ENCODE measurements at regions not wholly inside any gene's neighbourhood (a gene's known extent, or its start where the extent isn't known, plus 50 kb on each side); places are given as distances from the start of the nearest gene placed in this dataset.

DNA sequence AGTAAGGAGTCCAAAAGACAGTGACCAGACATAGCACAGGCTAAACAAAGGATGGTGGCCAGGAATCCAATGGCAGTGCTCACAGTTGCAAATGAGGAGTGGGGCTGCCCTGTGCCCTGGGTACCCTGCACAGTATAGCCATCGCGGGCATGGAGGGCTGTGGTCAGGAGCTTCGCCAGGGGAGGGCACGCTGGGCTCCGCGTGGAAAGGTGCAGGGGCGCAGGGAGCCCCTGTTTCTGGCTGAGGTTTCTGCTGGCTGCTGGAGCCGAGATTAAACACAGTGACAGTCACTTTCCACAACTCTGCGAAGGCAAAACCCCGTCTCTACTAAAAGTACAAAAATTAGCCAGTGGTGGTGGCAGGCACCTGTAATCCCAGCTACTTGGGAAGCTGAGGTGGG, 194.7 kb downstream of the GALR1 start:
- H3K27ac ChIP-seq (ENCODE audit: low read length): no peak overlapping the region
- no peaks in the 10 kb centered on the region for H4K20me1 ChIP-seq (ENCODE audit: insufficient read depth)
- no peaks in the 10 kb centered on the region for H3K79me2 ChIP-seq (replicated peaks; ENCODE audit: insufficient read depth, low read length)
- H3K9me2 ChIP-seq (ENCODE audit: insufficient read depth, low read length): no peaks in the 10 kb centered on the region
- H3K9ac ChIP-seq (ENCODE audit: low read length): no peak overlapping the region
- no peak overlapping the region for H2AFZ ChIP-seq (ENCODE audit: low read depth, low read length)
- TF ChIP-seq, protein P1, sequence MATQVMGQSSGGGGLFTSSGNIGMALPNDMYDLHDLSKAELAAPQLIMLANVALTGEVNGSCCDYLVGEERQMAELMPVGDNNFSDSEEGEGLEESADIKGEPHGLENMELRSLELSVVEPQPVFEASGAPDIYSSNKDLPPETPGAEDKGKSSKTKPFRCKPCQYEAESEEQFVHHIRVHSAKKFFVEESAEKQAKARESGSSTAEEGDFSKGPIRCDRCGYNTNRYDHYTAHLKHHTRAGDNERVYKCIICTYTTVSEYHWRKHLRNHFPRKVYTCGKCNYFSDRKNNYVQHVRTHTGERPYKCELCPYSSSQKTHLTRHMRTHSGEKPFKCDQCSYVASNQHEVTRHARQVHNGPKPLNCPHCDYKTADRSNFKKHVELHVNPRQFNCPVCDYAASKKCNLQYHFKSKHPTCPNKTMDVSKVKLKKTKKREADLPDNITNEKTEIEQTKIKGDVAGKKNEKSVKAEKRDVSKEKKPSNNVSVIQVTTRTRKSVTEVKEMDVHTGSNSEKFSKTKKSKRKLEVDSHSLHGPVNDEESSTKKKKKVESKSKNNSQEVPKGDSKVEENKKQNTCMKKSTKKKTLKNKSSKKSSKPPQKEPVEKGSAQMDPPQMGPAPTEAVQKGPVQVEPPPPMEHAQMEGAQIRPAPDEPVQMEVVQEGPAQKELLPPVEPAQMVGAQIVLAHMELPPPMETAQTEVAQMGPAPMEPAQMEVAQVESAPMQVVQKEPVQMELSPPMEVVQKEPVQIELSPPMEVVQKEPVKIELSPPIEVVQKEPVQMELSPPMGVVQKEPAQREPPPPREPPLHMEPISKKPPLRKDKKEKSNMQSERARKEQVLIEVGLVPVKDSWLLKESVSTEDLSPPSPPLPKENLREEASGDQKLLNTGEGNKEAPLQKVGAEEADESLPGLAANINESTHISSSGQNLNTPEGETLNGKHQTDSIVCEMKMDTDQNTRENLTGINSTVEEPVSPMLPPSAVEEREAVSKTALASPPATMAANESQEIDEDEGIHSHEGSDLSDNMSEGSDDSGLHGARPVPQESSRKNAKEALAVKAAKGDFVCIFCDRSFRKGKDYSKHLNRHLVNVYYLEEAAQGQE (IDR thresholded peaks at IDR 0.05; ENCODE audit: borderline replicate concordance): no peak
- no peak overlapping the region for H3K4me3 ChIP-seq (ENCODE audit: low read length)
- H3K9me3 ChIP-seq (ENCODE audit: low read length): no peaks in the 10 kb centered on the region
- no peaks in the 10 kb centered on the region for H3F3A ChIP-seq (ENCODE audit: insufficient read depth, low read length, poor library complexity, severe bottlenecking)
- H3K27me3 ChIP-seq (ENCODE audit: insufficient read depth, low read depth, low read length): no peaks in the 10 kb centered on the region
- no peak overlapping the region for H3K4me2 ChIP-seq (ENCODE audit: low read length)
- no peaks in the 10 kb centered on the region for H3K36me3 ChIP-seq (ENCODE audit: insufficient read depth, low read length)

DNA sequence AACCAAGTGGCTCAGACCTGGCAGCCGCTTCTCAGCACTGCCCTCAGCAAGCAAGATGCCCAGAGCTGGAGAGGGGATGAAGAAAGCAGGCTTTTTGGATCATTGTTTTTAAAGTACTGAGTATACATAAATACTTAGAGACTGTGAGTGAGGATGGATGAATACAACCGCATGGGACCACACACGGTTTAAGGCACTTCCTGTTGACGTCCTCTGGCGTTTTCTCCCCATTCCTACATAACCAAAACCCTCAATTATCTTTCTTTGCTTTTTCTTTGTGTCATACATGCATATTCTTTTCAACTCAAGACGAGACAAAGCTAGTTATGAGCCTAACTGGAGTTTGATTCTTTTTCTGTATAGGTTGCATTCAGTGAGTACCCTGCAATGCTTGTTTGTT, 198.4 kb downstream of the GALR1 start:
- no peaks in the 10 kb centered on the region for H3F3A ChIP-seq (ENCODE audit: insufficient read depth, low read length, poor library complexity, severe bottlenecking)

More for the DNA sequence above, 198.4 kb downstream of the GALR1 start:
- no peak overlapping the region for H3K4me3 ChIP-seq (ENCODE audit: low read length)
- no peak overlapping the region for H3K4me2 ChIP-seq (ENCODE audit: low read length)
- no peaks in the 10 kb centered on the region for H4K20me1 ChIP-seq (ENCODE audit: insufficient read depth)
- no peaks in the 10 kb centered on the region for H3K79me2 ChIP-seq (replicated peaks; ENCODE audit: insufficient read depth, low read length)
- no peaks in the 10 kb centered on the region for H3K36me3 ChIP-seq (ENCODE audit: insufficient read depth, low read length)
- H3K9me3 ChIP-seq (ENCODE audit: low read length): no peaks in the 10 kb centered on the region
- no peak overlapping the region for H3K9ac ChIP-seq (ENCODE audit: low read length)
- H3K9me2 ChIP-seq (ENCODE audit: insufficient read depth, low read length): no peaks in the 10 kb centered on the region
- no peak overlapping the region for H2AFZ ChIP-seq (ENCODE audit: low read depth, low read length)
- H3K27ac ChIP-seq (ENCODE audit: low read length): no peak overlapping the region
- no peak for TF ChIP-seq CTCF (IDR thresholded peaks at IDR 0.05; ENCODE audit: poor library complexity, severe bottlenecking)
- TF ChIP-seq POLR2AphosphoS5 (IDR thresholded peaks at IDR 0.05): no peak
- TF ChIP-seq MXI1 (conservative IDR thresholded peaks at IDR 0.05; ENCODE audit: poor library complexity, severe bottlenecking): no peak
- no peak for TF ChIP-seq EZH2 (IDR thresholded peaks at IDR 0.05; ENCODE audit: borderline replicate concordance, insufficient read depth, low read length, poor library complexity, severe bottlenecking)
- no peak for TF ChIP-seq RAD21 (conservative IDR thresholded peaks at IDR 0.05)
- TF ChIP-seq SMC3 (conservative IDR thresholded peaks at IDR 0.05; ENCODE audit: poor library complexity): no peak
- no peak for TF ChIP-seq TAF1 (IDR thresholded peaks at IDR 0.05; ENCODE audit: low read depth)
- TF ChIP-seq, protein P1 (IDR thresholded peaks at IDR 0.05; ENCODE audit: borderline replicate concordance): no peak
- TF ChIP-seq EP300 (conservative IDR thresholded peaks at IDR 0.05; ENCODE audit: poor library complexity, severe bottlenecking): no peak
- H3K27me3 ChIP-seq (ENCODE audit: insufficient read depth, low read depth, low read length): no peaks in the 10 kb centered on the region
